GM12874 (cell line): ENCODE measurements at regions not wholly inside any gene's neighbourhood (a gene's known extent, or its start where the extent isn't known, plus 50 kb on each side); places are given as distances from the start of the nearest gene placed in this dataset.

Experiments used
- TF ChIP-seq, protein P1 (sequence below): IDR thresholded peaks from 2 replicates; pipeline ENCODE4 v1.5.1; 2011; ENCODE audit warnings: low read depth, mild to moderate bottlenecking, control low read depth, low read length, moderate library complexity; ENCODE audit not compliant: insufficient read depth

DNA sequence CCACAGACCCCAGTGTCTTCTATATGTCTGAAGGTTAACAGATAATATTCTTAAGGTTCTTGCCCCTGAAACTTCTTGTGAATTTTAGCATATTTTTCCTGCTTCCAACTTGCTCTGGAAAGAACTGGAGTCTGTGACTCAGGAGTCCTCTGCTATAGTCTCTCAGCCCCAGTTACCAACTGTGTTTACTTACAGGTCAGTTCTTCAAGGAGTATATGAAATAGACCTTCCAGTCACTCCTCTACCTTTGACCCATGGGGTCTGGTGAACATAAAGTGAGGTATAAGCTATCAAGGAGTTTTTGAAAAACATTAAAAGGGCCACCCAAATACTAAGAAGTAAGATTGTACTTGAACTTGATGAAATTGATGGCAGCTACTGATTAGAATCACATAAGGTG lies 139.2 kb upstream of the ROPN1 start:
- TF ChIP-seq, protein P1, sequence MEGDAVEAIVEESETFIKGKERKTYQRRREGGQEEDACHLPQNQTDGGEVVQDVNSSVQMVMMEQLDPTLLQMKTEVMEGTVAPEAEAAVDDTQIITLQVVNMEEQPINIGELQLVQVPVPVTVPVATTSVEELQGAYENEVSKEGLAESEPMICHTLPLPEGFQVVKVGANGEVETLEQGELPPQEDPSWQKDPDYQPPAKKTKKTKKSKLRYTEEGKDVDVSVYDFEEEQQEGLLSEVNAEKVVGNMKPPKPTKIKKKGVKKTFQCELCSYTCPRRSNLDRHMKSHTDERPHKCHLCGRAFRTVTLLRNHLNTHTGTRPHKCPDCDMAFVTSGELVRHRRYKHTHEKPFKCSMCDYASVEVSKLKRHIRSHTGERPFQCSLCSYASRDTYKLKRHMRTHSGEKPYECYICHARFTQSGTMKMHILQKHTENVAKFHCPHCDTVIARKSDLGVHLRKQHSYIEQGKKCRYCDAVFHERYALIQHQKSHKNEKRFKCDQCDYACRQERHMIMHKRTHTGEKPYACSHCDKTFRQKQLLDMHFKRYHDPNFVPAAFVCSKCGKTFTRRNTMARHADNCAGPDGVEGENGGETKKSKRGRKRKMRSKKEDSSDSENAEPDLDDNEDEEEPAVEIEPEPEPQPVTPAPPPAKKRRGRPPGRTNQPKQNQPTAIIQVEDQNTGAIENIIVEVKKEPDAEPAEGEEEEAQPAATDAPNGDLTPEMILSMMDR = no peak

DNA sequence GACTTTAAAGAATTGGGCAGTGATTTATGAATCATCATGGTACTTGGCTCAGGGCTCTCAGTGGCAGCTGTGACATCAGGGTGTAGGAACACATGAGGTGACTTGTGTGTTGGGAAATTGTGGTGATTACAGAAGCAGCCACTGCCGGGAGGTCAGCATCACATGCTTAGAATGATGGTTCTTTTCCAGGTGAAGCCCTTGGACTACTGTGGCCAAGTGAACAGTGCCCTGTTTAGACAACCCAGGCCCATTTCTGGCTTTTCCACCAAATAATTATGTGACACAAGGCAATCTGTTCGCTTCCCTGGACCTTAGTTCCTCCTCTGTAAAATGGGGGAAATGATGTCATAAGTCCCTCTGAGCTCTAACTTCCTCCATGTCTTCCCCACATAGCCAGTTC lies 139.7 kb upstream of the ROPN1 start:
- TF ChIP-seq, protein P1 = no peak

DNA sequence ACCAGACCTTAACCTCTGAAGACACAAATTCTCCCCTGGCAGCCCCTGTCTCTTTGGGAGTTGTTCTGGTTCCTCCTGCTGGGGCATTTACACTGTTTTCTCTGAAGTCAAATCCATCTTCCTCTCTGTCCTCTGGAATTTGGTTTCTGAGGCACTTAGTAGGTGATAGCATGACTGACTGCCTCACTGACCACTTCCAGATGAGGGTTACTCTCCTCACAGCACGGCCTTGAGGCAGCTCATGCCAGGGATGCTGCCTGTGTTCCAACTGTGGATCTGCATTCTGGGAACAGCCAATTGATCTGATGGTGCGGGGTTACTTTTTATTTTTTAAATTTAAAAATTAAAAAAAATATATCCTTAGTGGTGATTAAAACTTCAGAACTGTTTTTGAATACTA lies 140.9 kb upstream of the ROPN1 start:
- TF ChIP-seq, protein P1 = no peak

DNA sequence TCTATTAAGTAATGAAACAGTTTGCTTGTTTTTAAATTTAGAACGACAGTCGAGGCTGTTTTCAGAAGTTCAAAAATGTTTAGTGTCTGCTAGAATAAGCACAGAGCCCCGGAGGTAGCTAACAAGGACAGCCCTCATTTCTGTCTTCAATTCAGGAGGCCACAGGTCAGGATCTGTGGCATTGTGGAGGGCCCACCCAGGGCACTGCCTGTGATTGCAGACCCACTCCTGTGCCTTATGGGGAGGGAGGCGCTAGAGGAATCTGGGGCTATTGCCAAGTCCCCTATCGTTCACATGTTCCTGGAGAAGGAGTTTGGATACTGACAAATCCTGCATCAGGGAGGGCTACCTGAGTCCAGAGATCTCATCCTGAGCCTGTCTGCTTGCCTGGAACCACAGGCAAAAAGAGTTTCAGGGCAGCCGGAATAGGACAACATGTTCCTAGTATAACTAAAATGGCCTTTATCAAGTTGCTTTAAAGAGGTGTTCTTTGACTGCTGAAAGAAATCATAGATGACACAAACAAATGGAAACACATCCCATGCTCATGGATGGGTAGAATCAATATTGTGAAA lies 141.5 kb upstream of the ROPN1 start:
- TF ChIP-seq, protein P1 = no peak

DNA sequence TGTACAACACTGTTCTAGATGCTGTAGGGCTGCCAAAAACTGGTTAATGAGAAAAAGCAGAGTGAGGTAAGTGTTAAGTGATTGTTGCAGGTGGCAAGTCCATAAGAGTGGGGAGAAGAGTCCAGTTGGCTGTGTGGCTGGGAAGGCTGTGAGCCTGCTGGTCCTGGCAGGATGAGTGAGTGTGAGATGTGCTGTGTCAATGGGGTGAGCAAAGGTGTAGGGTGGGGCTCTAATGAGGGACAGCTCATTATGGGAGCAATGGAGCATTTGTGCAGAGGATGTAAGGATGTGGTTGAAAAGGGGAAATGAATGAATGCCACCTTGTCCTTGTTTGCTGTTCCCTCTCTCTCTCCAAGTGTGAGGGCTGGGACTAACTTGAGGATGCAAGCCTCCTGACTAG lies 145.3 kb upstream of the ROPN1 start:
- TF ChIP-seq, protein P1 = no peak

DNA sequence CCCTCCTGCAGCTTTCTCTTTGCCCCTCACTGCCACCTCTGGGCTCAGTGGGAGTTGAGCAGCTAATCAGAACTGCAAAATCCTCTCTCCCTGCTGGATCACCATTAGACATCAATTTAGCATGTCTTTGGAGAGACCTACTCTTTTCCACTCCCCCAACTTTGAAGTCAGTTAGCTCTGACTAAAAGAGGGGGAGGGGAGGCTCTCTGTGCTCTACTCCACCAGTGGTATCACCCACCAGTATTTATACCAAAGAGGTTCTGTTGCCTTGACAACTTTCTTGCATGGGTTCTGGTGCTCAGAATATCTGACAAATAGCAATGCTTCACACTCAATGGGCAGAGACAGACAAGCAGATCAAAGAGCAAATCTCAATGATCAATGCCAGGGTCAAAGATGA lies 146.2 kb upstream of the ROPN1 start:
- TF ChIP-seq, protein P1 = no peak

DNA sequence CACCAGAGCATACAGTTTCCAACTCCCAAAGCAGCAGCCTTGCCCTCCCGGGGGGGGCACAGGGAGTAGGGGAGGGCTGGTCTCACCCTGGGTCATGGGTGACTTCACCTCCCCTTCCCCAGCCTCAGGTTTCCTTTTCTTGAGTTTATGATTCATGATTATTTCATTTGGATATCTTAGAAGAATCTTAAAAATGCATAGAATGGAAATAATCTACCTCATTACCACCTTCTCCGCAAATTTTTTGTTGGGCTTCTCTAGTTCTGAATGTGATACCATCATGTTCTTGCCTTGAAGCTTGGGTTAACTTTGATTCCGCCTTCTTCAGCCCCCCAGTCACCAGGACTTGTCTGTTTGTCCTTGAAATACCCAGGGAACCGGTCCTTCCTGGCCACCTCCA lies 148.8 kb upstream of the ROPN1 start:
- TF ChIP-seq, protein P1 = no peak
